Activated naive CD4-positive, alpha-beta T cell treated with anti-CD3 and anti-CD28 coated beads, Interleukin-2, amount 50 U/mL, for 24 hours (primary cell): ENCODE measurements at regions not wholly inside any gene's neighbourhood (a gene's known extent, or its start where the extent isn't known, plus 50 kb on each side); places are given as distances from the start of the nearest gene placed in this dataset.
"Not testable (repeated sequence)": the region's sequence is repeated elsewhere in the genome, so short reads cannot be mapped to it uniquely, and the experiment has no call there.

Experiments
- H3K27ac Mint-ChIP-seq: one replicate; pipeline ENCODE4 v1.8.0; 2021; ENCODE audit warnings: mild to moderate bottlenecking, mixed read lengths
- H3K27me3 Mint-ChIP-seq: one replicate; pipeline ENCODE4 v1.8.0; 2021; ENCODE audit warnings: mixed read lengths
- H3K36me3 Mint-ChIP-seq: one replicate; pipeline ENCODE4 v1.8.0; 2021; ENCODE audit warnings: mixed read lengths
- H3K4me1 Mint-ChIP-seq: one replicate; pipeline ENCODE4 v1.8.0; 2021; ENCODE audit warnings: mixed read lengths
- H3K4me3 Mint-ChIP-seq: one replicate; pipeline ENCODE4 v1.8.0; 2021; ENCODE audit warnings: mild to moderate bottlenecking, mixed read lengths
- H3K9me3 Mint-ChIP-seq: one replicate; pipeline ENCODE4 v1.8.0; 2021; ENCODE audit warnings: mixed read lengths

- Mint-ChIP-seq H3K4me1 (no peaks in the 10 kb centered on the region), H3K27ac (no peak overlapping the region), H3K27me3 (peaks cover 38% of the 10 kb centered on the region), H3K36me3 (no peaks in the 10 kb centered on the region), H3K4me3 (no peak overlapping the region), H3K9me3 (no peaks in the 10 kb centered on the region)
These were observed 408.9 kb downstream of the MED13L start for GRCh38 chr12:115868624-115869023.

- no peaks in the 10 kb centered on the region for H3K4me1 Mint-ChIP-seq
- H3K36me3 Mint-ChIP-seq = no peaks in the 10 kb centered on the region
- peaks cover 32% of the 10 kb centered on the region for H3K27me3 Mint-ChIP-seq
- H3K9me3 Mint-ChIP-seq = no peaks in the 10 kb centered on the region
- H3K27ac Mint-ChIP-seq = no peak overlapping the region
- H3K4me3 Mint-ChIP-seq = no peak overlapping the region
These were observed 409.6 kb downstream of the MED13L start for GRCh38 chr12:115867854-115868253.

- Mint-ChIP-seq H3K36me3 (no peaks in the 10 kb centered on the region), H3K4me3 (no peak overlapping the region), H3K27ac (no peak overlapping the region), H3K4me1 (no peaks in the 10 kb centered on the region), H3K9me3 (no peaks in the 10 kb centered on the region), H3K27me3 (peaks cover 30% of the 10 kb centered on the region)
These were observed 410.5 kb downstream of the MED13L start for GRCh38 chr12:115866909-115867525.

GRCh38 chr12:115866281-115866680 is 411.2 kb downstream of the MED13L start:
- peaks cover 24% of the 10 kb centered on the region for H3K27me3 Mint-ChIP-seq
- H3K9me3 Mint-ChIP-seq, H3K36me3 Mint-ChIP-seq, H3K27ac Mint-ChIP-seq, H3K4me1 Mint-ChIP-seq, H3K4me3 Mint-ChIP-seq: not testable (repeated sequence)

GRCh38 chr12:115864396-115864795 is 413.1 kb downstream of the MED13L start:
- Mint-ChIP-seq H3K9me3 (no peaks in the 10 kb centered on the region), H3K4me3 (no peak overlapping the region)

GRCh38 chr12:115860619-115861018 is 416.9 kb downstream of the MED13L start:
- H3K27ac Mint-ChIP-seq = no peak overlapping the region
- no peaks in the 10 kb centered on the region for H3K9me3 Mint-ChIP-seq
- peaks cover 4% of the 10 kb centered on the region for H3K27me3 Mint-ChIP-seq
- H3K36me3 Mint-ChIP-seq = no peaks in the 10 kb centered on the region
- no peaks in the 10 kb centered on the region for H3K4me1 Mint-ChIP-seq
- no peak overlapping the region for H3K4me3 Mint-ChIP-seq

More at GRCh38 chr12:115864396-115864795, 413.1 kb downstream of the MED13L start:
- no peaks in the 10 kb centered on the region for H3K36me3 Mint-ChIP-seq
- no peak overlapping the region for H3K27ac Mint-ChIP-seq
- H3K27me3 Mint-ChIP-seq = peaks cover 18% of the 10 kb centered on the region
- H3K4me1 Mint-ChIP-seq = no peaks in the 10 kb centered on the region

- H3K9me3 Mint-ChIP-seq = no peaks in the 10 kb centered on the region
These were observed 418.3 kb downstream of the MED13L start for GRCh38 chr12:115859231-115859630.

GRCh38 chr12:115857923-115858322 is 419.6 kb downstream of the MED13L start:
- Mint-ChIP-seq H3K36me3 (no peaks in the 10 kb centered on the region), H3K27ac (no peak overlapping the region), H3K4me1 (no peaks in the 10 kb centered on the region), H3K4me3 (no peak overlapping the region), H3K27me3 (peaks cover 4% of the 10 kb centered on the region), H3K9me3 (peaks cover 3% of the 10 kb centered on the region)

More at GRCh38 chr12:115859231-115859630, 418.3 kb downstream of the MED13L start:
- no peaks in the 10 kb centered on the region for H3K36me3 Mint-ChIP-seq
- H3K4me1 Mint-ChIP-seq = no peaks in the 10 kb centered on the region
- H3K4me3 Mint-ChIP-seq = no peak overlapping the region
- no peak overlapping the region for H3K27ac Mint-ChIP-seq
- peaks cover 4% of the 10 kb centered on the region for H3K27me3 Mint-ChIP-seq

- H3K4me1 Mint-ChIP-seq = no peaks in the 10 kb centered on the region
- no peak overlapping the region for H3K4me3 Mint-ChIP-seq
- no peak overlapping the region for H3K27ac Mint-ChIP-seq
- no peaks in the 10 kb centered on the region for H3K36me3 Mint-ChIP-seq
- peaks cover 1% of the 10 kb centered on the region for H3K27me3 Mint-ChIP-seq
- H3K9me3 Mint-ChIP-seq = peaks cover 3% of the 10 kb centered on the region
These were observed 420.2 kb downstream of the MED13L start for GRCh38 chr12:115857160-115857920.

GRCh38 chr12:115852054-115852453 is 425.4 kb downstream of the MED13L start:
- no peaks in the 10 kb centered on the region for H3K36me3 Mint-ChIP-seq
- no peak overlapping the region for H3K4me3 Mint-ChIP-seq
- H3K27ac Mint-ChIP-seq = no peak overlapping the region
- peaks cover 4% of the 10 kb centered on the region for H3K27me3 Mint-ChIP-seq
- peaks cover 3% of the 10 kb centered on the region for H3K9me3 Mint-ChIP-seq
- H3K4me1 Mint-ChIP-seq = no peaks in the 10 kb centered on the region

GRCh38 chr12:115850957-115851356 is 426.5 kb downstream of the MED13L start:
- Mint-ChIP-seq H3K4me3 (no peak overlapping the region), H3K36me3 (no peaks in the 10 kb centered on the region), H3K27me3 (peaks cover 4% of the 10 kb centered on the region), H3K27ac (no peak overlapping the region), H3K9me3 (peaks cover 3% of the 10 kb centered on the region), H3K4me1 (no peaks in the 10 kb centered on the region)

- no peak overlapping the region for H3K4me3 Mint-ChIP-seq
- H3K36me3 Mint-ChIP-seq = no peaks in the 10 kb centered on the region
- H3K27ac Mint-ChIP-seq = no peak overlapping the region
- H3K9me3 Mint-ChIP-seq = peaks cover 3% of the 10 kb centered on the region
- no peaks in the 10 kb centered on the region for H3K4me1 Mint-ChIP-seq
- peaks cover 6% of the 10 kb centered on the region for H3K27me3 Mint-ChIP-seq
These were observed 428.1 kb downstream of the MED13L start for GRCh38 chr12:115849262-115849943.

GRCh38 chr12:115847398-115847797 is 430.1 kb downstream of the MED13L start:
- no peak overlapping the region for H3K4me3 Mint-ChIP-seq
- no peaks in the 10 kb centered on the region for H3K9me3 Mint-ChIP-seq
- H3K27me3 Mint-ChIP-seq = peaks cover 8% of the 10 kb centered on the region
- H3K4me1 Mint-ChIP-seq = no peaks in the 10 kb centered on the region
- no peak overlapping the region for H3K27ac Mint-ChIP-seq
- no peaks in the 10 kb centered on the region for H3K36me3 Mint-ChIP-seq

GRCh38 chr12:115846516-115846915 is 431.0 kb downstream of the MED13L start:
- Mint-ChIP-seq H3K36me3 (no peaks in the 10 kb centered on the region), H3K27me3 (peaks cover 8% of the 10 kb centered on the region), H3K4me1 (no peaks in the 10 kb centered on the region), H3K9me3 (no peaks in the 10 kb centered on the region), H3K4me3 (no peak overlapping the region), H3K27ac (no peak overlapping the region)

- H3K4me1 Mint-ChIP-seq = no peaks in the 10 kb centered on the region
- H3K27ac Mint-ChIP-seq = no peak overlapping the region
- H3K9me3 Mint-ChIP-seq = no peaks in the 10 kb centered on the region
- peaks cover 5% of the 10 kb centered on the region for H3K27me3 Mint-ChIP-seq
- no peak overlapping the region for H3K4me3 Mint-ChIP-seq
- H3K36me3 Mint-ChIP-seq = no peaks in the 10 kb centered on the region
These were observed 437.3 kb downstream of the MED13L start for GRCh38 chr12:115840159-115840558.

GRCh38 chr12:115838952-115839351 is 438.5 kb downstream of the MED13L start:
- H3K4me3 Mint-ChIP-seq = no peak overlapping the region
- no peaks in the 10 kb centered on the region for H3K9me3 Mint-ChIP-seq
- H3K36me3 Mint-ChIP-seq = no peaks in the 10 kb centered on the region
- peaks cover 5% of the 10 kb centered on the region for H3K27me3 Mint-ChIP-seq
- H3K4me1 Mint-ChIP-seq = no peaks in the 10 kb centered on the region
- no peak overlapping the region for H3K27ac Mint-ChIP-seq
